ENCODE measurements at regions not wholly inside any gene's neighbourhood (a gene's known extent, or its start where the extent isn't known, plus 50 kb on each side); places are given as distances from the start of the nearest gene placed in this dataset.

DNA sequence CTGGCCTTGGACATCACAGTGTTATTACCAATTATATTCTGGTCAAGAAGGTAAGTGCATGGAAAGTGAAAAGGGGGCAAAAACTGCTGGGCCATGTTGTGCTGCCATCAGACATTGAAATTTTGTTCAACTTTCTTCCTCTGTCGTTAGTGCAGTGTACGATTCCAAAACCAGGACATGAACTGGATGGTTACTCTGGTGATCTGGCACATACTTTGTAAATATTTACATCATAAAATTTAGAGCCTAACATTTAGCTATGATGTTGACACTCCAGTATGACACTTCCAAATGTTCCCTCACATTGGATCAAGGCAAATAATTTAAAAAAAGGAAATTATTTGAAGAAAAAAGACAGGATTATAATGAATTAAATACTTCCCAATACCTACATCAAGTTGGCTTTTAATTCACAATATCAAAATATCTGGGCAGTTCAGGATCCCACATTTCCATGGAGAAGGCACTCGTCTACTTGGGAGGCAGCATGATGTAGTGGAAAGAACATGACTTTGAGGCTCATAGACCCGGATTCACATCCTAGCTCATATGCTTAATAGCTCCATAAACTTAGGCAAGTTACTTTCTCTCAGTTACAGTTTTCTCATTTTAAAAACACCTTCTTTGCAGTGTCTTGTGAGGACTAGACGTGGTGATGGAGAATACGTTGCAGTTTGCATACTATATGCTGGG, 342.5 kb upstream of the MPDZ start:
- no peaks in the 10 kb centered on the region for H3K36me3 ChIP-seq (ENCODE audit: insufficient read depth, low read length)
- no peak overlapping the region for H3K9ac ChIP-seq (ENCODE audit: low read length)
- no peaks in the 10 kb centered on the region for H3K9me3 ChIP-seq (ENCODE audit: low read length)
- no peaks in the 10 kb centered on the region for H3K79me2 ChIP-seq (ENCODE audit: low read length)
- no peaks in the 10 kb centered on the region for H4K20me1 ChIP-seq (ENCODE audit: insufficient read depth, low read depth, low read length)
- H3K4me1 ChIP-seq (ENCODE audit: low read length): peaks cover 78% of the 10 kb centered on the region
- no peaks in the 10 kb centered on the region for H3K27me3 ChIP-seq (ENCODE audit: low read length)
- DNase-seq: no peak
- peak overlapping the region; percentile 56 for H2AFZ ChIP-seq (ENCODE audit: low read length)
- H3K9me2 ChIP-seq (replicated peaks; ENCODE audit: insufficient read depth, low read length): no peaks in the 10 kb centered on the region
- no peak overlapping the region for H3K4me3 ChIP-seq (ENCODE audit: low read length)
- peak overlapping the region; percentile 75 for H3K27ac ChIP-seq (ENCODE audit: low read length)
- no peak overlapping the region for H3K4me2 ChIP-seq (ENCODE audit: low read depth, low read length, poor library complexity, severe bottlenecking)

DNA sequence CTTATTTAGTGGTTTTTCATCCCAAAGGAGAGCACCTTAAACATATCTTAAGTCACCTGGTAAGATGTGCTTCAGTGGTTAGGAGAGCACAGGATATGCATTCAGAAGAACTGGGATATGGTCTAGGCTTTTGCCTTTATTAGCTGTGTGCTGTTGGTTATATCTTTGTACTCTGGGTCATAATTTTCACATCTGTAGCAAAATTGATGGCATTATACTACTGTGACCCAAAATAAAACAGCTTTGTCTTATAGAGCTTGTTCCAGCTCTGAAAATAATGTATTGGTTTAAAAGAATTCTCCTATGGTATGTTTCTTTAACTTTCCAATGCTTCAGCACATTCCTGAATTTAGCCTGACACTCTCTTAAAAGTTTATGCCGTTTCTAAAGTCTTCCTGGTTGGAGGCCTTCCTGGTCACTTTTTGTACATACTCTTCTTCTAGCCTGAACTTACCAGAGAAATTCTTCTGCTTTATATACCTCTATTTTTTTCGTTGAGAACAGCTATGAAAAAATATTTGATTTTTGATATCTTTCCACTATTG, 337.1 kb upstream of the MPDZ start:
- peak overlapping the region; percentile 41; the same call in 1 of the 2 replicates for H2AFZ ChIP-seq (ENCODE audit: low read length)
- no peaks in the 10 kb centered on the region for H3K9me3 ChIP-seq (ENCODE audit: low read length)
- H3K9me2 ChIP-seq (replicated peaks; ENCODE audit: insufficient read depth, low read length): no peaks in the 10 kb centered on the region
- peak overlapping the region; percentile 50 for H3K4me2 ChIP-seq (ENCODE audit: low read depth, low read length, poor library complexity, severe bottlenecking)
- peak overlapping the region; percentile 23; the same call in 1 of the 2 replicates for H3K4me3 ChIP-seq (ENCODE audit: low read length)
- no peaks in the 10 kb centered on the region for H4K20me1 ChIP-seq (ENCODE audit: insufficient read depth, low read depth, low read length)
- peaks cover 82% of the 10 kb centered on the region for H3K4me1 ChIP-seq (ENCODE audit: low read length)
- no peaks in the 10 kb centered on the region for H3K36me3 ChIP-seq (ENCODE audit: insufficient read depth, low read length)
- DNase-seq: no peak
- no peaks in the 10 kb centered on the region for H3K27me3 ChIP-seq (ENCODE audit: low read length)
- H3K9ac ChIP-seq (ENCODE audit: low read length): no peak overlapping the region; the same call in 1 of the 2 replicates
- H3K27ac ChIP-seq (ENCODE audit: low read length): peak overlapping the region; percentile 61
- no peaks in the 10 kb centered on the region for H3K79me2 ChIP-seq (ENCODE audit: low read length)

DNA sequence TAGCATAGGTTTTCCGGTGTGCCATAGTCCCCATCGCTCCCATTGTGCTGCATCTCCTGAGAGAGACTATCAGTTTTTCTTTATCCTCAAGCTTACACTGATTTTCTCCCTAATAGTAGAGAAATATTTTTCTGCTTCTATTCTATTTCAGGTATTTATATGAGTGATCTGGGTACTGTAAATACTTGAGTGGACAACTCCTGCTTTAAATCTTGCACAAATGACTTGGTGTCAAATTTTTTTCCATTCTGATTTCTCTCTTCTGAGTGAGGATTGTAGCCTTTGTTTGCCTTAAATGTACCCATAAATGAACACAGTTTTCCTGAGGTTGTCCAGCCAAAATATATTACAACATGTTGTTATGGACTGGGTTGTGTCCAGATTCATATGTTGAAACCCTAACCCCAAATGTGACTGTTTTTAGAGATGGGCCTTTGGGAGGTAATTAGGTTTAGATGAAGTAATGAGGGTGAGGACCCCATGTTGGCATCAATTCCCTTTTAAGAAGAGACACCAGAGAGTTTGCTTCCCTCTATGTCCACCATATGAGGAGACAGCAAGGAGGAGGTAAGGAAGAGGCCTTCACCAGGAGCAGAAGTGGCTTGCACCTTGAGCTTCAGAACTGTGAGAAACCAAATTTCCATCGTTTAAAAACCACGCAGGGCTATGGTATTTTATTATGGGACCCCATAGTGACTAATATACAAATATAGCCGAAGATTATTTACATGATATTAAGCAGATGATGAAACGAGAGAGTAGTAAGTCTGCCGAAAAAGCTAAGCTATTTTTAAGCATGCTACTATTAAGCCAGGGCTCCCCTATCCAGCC, 336.4 kb upstream of the MPDZ start:
- Histone ChIP-seq H3K4me2 (ENCODE audit: low read depth, low read length, poor library complexity, severe bottlenecking) (peak overlapping the region; percentile 50), H2AFZ (ENCODE audit: low read length) (peak overlapping the region; percentile 41; the same call in 1 of the 2 replicates), H3K4me1 (ENCODE audit: low read length) (peaks cover 75% of the 10 kb centered on the region), H3K79me2 (ENCODE audit: low read length) (no peaks in the 10 kb centered on the region), H3K9ac (ENCODE audit: low read length) (no peak overlapping the region), H3K27me3 (ENCODE audit: low read length) (no peaks in the 10 kb centered on the region), H3K4me3 (ENCODE audit: low read length) (peak overlapping the region; percentile 23; the same call in 1 of the 2 replicates), H3K9me3 (ENCODE audit: low read length) (no peaks in the 10 kb centered on the region), H3K36me3 (ENCODE audit: insufficient read depth, low read length) (no peaks in the 10 kb centered on the region), H4K20me1 (ENCODE audit: insufficient read depth, low read depth, low read length) (no peaks in the 10 kb centered on the region), H3K9me2 (replicated peaks; ENCODE audit: insufficient read depth, low read length) (no peaks in the 10 kb centered on the region), H3K27ac (ENCODE audit: low read length) (peak overlapping the region; percentile 61)
- DNase-seq: peak; percentile 72

DNA sequence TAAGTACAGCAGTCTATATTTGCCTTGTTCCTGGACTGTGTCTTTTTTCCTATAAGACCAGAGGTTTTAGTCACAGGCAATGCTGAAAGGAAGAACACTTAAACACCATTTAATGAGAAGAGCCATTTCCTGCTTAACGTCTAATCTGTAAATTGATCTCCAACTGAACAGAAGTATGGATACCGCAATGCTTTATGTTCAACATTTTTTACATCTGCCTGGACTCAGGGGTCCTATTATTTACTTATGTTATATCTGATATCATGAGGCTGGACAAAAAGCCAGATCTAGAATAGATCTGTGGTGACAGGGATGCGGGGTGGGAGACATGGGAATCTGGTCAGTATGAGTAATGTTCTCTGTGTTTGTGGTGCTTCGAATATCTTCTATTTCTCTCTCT, 334.6 kb upstream of the MPDZ start:
- Histone ChIP-seq H3K9ac (ENCODE audit: low read length) (no peak overlapping the region), H3K4me3 (ENCODE audit: low read length) (no peak overlapping the region), H3K4me1 (ENCODE audit: low read length) (peaks cover 57% of the 10 kb centered on the region), H3K9me3 (ENCODE audit: low read length) (no peaks in the 10 kb centered on the region), H2AFZ (ENCODE audit: low read length) (no peak overlapping the region), H3K79me2 (ENCODE audit: low read length) (no peaks in the 10 kb centered on the region), H3K36me3 (ENCODE audit: insufficient read depth, low read length) (no peaks in the 10 kb centered on the region), H3K27ac (ENCODE audit: low read length) (no peak overlapping the region), H3K9me2 (replicated peaks; ENCODE audit: insufficient read depth, low read length) (no peaks in the 10 kb centered on the region), H3K27me3 (ENCODE audit: low read length) (no peaks in the 10 kb centered on the region), H4K20me1 (ENCODE audit: insufficient read depth, low read depth, low read length) (no peaks in the 10 kb centered on the region), H3K4me2 (ENCODE audit: low read depth, low read length, poor library complexity, severe bottlenecking) (no peak overlapping the region)
- no peak for DNase-seq

DNA sequence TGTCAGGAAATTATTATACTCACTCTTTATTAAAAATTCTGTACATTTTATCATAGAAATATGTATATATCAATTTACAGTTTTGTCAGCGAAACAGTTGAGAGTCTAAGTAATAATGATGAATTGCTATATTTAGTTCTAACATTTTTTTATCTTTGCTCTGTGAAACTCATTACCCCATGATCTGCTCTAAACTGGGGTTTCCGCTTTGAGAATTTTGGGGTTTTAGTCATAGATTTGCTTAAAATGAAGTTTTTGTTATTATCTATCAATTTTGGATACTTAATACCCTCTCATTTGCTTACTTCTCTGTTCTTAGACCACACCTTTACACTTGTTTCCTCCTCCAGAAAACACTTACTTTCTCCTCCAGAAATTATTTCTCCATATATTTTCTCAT, 333.8 kb upstream of the MPDZ start:
- no peaks in the 10 kb centered on the region for H3K79me2 ChIP-seq (ENCODE audit: low read length)
- H3K27me3 ChIP-seq (ENCODE audit: low read length): no peaks in the 10 kb centered on the region
- no peak overlapping the region for H3K4me3 ChIP-seq (ENCODE audit: low read length)
- no peak overlapping the region for H3K4me2 ChIP-seq (ENCODE audit: low read depth, low read length, poor library complexity, severe bottlenecking)
- no peaks in the 10 kb centered on the region for H3K9me2 ChIP-seq (replicated peaks; ENCODE audit: insufficient read depth, low read length)
- H4K20me1 ChIP-seq (ENCODE audit: insufficient read depth, low read depth, low read length): no peaks in the 10 kb centered on the region
- DNase-seq: peak; percentile 56
- H3K4me1 ChIP-seq (ENCODE audit: low read length): peaks cover 52% of the 10 kb centered on the region
- no peak overlapping the region for H2AFZ ChIP-seq (ENCODE audit: low read length)
- no peaks in the 10 kb centered on the region for H3K9me3 ChIP-seq (ENCODE audit: low read length)
- H3K27ac ChIP-seq (ENCODE audit: low read length): no peak overlapping the region
- no peak overlapping the region for H3K9ac ChIP-seq (ENCODE audit: low read length)
- H3K36me3 ChIP-seq (ENCODE audit: insufficient read depth, low read length): no peaks in the 10 kb centered on the region

DNA sequence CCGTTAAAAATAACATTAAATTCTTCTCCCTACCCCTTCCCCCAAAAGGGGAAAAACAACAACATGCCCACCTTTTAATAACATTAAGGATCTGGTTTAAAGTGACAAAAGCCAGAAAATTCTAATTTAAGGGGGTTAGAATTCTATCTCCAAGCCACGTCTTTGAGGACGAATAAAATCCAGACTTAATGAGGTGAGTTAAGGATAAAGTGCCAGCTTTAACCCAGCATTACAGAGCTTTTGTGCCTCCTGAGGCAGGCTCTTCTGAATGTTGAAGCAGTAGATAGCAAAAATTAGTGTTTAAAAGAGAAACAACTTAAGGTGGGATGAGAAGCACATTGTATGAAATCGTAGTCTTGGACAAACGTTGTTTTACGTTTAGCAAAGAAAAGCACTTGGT, 329.0 kb upstream of the MPDZ start:
- no peaks in the 10 kb centered on the region for H3K9me2 ChIP-seq (replicated peaks; ENCODE audit: insufficient read depth, low read length)
- H2AFZ ChIP-seq (ENCODE audit: low read length): no peak overlapping the region
- no peaks in the 10 kb centered on the region; the same call in 1 of the 2 replicates for H3K9me3 ChIP-seq (ENCODE audit: low read length)
- H3K27me3 ChIP-seq (ENCODE audit: low read length): no peaks in the 10 kb centered on the region
- H3K4me1 ChIP-seq (ENCODE audit: low read length): peaks cover 37% of the 10 kb centered on the region
- no peaks in the 10 kb centered on the region for H3K79me2 ChIP-seq (ENCODE audit: low read length)
- H3K9ac ChIP-seq (ENCODE audit: low read length): no peak overlapping the region
- no peaks in the 10 kb centered on the region for H4K20me1 ChIP-seq (ENCODE audit: insufficient read depth, low read depth, low read length)
- no peaks in the 10 kb centered on the region for H3K36me3 ChIP-seq (ENCODE audit: insufficient read depth, low read length)
- no peak overlapping the region for H3K4me2 ChIP-seq (ENCODE audit: low read depth, low read length, poor library complexity, severe bottlenecking)
- DNase-seq: no peak
- H3K27ac ChIP-seq (ENCODE audit: low read length): no peak overlapping the region
- no peak overlapping the region for H3K4me3 ChIP-seq (ENCODE audit: low read length)

DNA sequence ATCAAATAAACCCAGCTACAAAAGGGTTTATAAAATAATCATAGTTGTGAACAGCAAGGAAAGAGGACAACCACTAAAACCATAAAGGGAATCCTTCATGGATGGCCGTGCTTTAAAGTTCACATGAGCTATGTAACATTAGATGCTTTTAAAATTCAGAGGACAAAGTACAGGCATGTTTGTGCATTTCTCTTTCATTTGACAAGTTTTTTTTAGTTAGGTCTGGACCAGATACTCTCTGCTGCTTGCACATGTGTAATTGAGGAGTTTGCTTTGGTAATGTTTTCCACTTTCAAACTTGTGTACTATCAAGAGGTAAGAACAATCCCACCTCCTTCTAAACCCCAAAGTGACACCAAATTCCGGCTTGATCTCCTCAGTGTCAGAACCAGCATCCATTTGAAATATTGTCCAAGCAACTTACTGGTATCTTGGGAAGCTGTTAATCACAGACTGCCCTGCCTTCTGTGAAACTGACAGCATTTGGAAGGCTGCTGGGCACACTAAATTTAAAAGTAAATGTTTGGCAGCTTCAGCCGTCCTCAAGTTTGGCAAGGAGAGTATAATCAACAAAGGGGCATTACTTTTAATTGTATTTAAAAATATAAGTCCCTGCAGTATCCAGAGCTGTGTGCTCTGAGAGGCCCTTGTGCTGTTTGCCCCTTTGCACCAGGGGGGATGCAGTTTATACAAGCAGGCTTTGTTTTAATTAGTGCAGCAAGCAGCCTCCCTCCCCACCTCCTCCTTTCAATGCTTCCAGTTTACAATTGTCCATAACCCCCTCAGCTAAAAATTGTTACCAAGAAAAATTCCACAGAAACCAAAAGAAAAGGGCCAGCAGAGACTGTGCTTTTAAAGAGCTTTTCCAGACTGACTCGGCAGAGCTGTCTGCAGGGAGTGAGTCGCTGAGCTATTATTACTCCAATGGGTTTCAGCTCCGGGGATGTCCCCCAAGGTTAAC, 328.3 kb upstream of the MPDZ start:
- no peaks in the 10 kb centered on the region for H4K20me1 ChIP-seq (ENCODE audit: insufficient read depth, low read depth, low read length)

More for the DNA sequence above, 328.3 kb upstream of the MPDZ start:
- H3K36me3 ChIP-seq (ENCODE audit: insufficient read depth, low read length): no peaks in the 10 kb centered on the region
- H3K4me3 ChIP-seq (ENCODE audit: low read length): no peak overlapping the region
- no peak overlapping the region for H3K9ac ChIP-seq (ENCODE audit: low read length)
- no peaks in the 10 kb centered on the region for H3K27me3 ChIP-seq (ENCODE audit: low read length)
- no peaks in the 10 kb centered on the region for H3K79me2 ChIP-seq (ENCODE audit: low read length)
- H2AFZ ChIP-seq (ENCODE audit: low read length): peak overlapping the region; percentile 84
- no peak overlapping the region for H3K4me2 ChIP-seq (ENCODE audit: low read depth, low read length, poor library complexity, severe bottlenecking)
- H3K9me2 ChIP-seq (replicated peaks; ENCODE audit: insufficient read depth, low read length): no peaks in the 10 kb centered on the region
- H3K4me1 ChIP-seq (ENCODE audit: low read length): peaks cover 30% of the 10 kb centered on the region
- H3K27ac ChIP-seq (ENCODE audit: low read length): no peak overlapping the region
- no peak for DNase-seq
- H3K9me3 ChIP-seq (ENCODE audit: low read length): no peaks in the 10 kb centered on the region; the same call in 1 of the 2 replicates

All from Karpas-422 (cell line).